SK-N-SH treated with all-trans-retinoic acid at 6 μM for 48 hours (cell line): ENCODE measurements at regions not wholly inside any gene's neighbourhood (a gene's known extent, or its start where the extent isn't known, plus 50 kb on each side); places are given as distances from the start of the nearest gene placed in this dataset.

Source experiments
- ATAC-seq: fragments of 200-7000 bp; cut with Tn5 transposase; 3 replicates; pipeline ENCODE4 v1.9.1; 2020; ENCODE audit warnings: mild to moderate bottlenecking, moderate library complexity
- ARNTL ChIP-seq: fragments of 450-650 bp; formaldehyde crosslinking; IDR thresholded peaks from 2 replicates; pipeline ENCODE4 v1.5.0; 2020; ENCODE audit warnings: low read depth, mild to moderate bottlenecking, moderate library complexity, borderline replicate concordance
- BACH2 ChIP-seq: fragments of 250-450 bp; sonication (Bioruptor Pico); IDR thresholded peaks from 2 replicates; pipeline ENCODE4 v1.9.0; 2021; ENCODE audit warnings: mild to moderate bottlenecking, borderline replicate concordance
- CREB5 ChIP-seq: fragments of 250-450 bp; sonication (Bioruptor Pico); IDR thresholded peaks from 2 replicates; pipeline ENCODE4 v1.5.1; 2020; ENCODE audit warnings: low read depth, mild to moderate bottlenecking, moderate library complexity
- CSDC2 ChIP-seq: fragments of 250-450 bp; sonication (Bioruptor Pico); IDR thresholded peaks from 2 replicates; pipeline ENCODE4 v1.5.0; 2020; ENCODE audit warnings: mild to moderate bottlenecking, moderate library complexity
- CSRNP3 ChIP-seq: fragments of 250-450 bp; sonication (Bioruptor Pico); IDR thresholded peaks from 2 replicates; pipeline ENCODE4 v1.5.1; 2021; ENCODE audit warnings: mild to moderate bottlenecking, moderate library complexity
- GLIS3 ChIP-seq: fragments of 250-450 bp; sonication (Bioruptor Pico); IDR thresholded peaks from 2 replicates; pipeline ENCODE4 v1.5.0; 2020; ENCODE audit warnings: mild to moderate bottlenecking, moderate library complexity
- OSR1 ChIP-seq: fragments of 250-450 bp; sonication (Bioruptor Pico); IDR thresholded peaks from 2 replicates; pipeline ENCODE4 v1.8.0; 2022; ENCODE audit warnings: moderate library complexity, mild to moderate bottlenecking, inconsistent platforms
- PATZ1 ChIP-seq: fragments of 250-450 bp; sonication (Bioruptor Pico); IDR thresholded peaks from 2 replicates; pipeline ENCODE4 v1.8.0; 2020; ENCODE audit warnings: mild to moderate bottlenecking, moderate library complexity, borderline replicate concordance
- POU6F1 ChIP-seq: fragments of 250-450 bp; sonication (Bioruptor Pico); IDR thresholded peaks from 2 replicates; pipeline ENCODE4 v1.8.0; 2021; ENCODE audit warnings: low read depth, mild to moderate bottlenecking, moderate library complexity, borderline replicate concordance
- PPARA ChIP-seq: fragments of 250-450 bp; sonication (Bioruptor Pico); IDR thresholded peaks from 2 replicates; pipeline ENCODE4 v1.5.0; 2020; ENCODE audit warnings: mild to moderate bottlenecking, borderline replicate concordance
- RARB ChIP-seq: fragments of 250-450 bp; sonication (Bioruptor Pico); IDR thresholded peaks from 2 replicates; pipeline ENCODE4 v1.8.0; 2021; ENCODE audit warnings: mild to moderate bottlenecking, moderate library complexity
- SNAI2 ChIP-seq: fragments of 250-450 bp; sonication (Bioruptor Pico); IDR thresholded peaks from 2 replicates; pipeline ENCODE4 v1.5.0; 2020; ENCODE audit warnings: mild to moderate bottlenecking, moderate library complexity
- TCF4 ChIP-seq: fragments of 250-450 bp; sonication (Bioruptor Pico); IDR thresholded peaks from 2 replicates; pipeline ENCODE4 v1.8.0; 2021; ENCODE audit warnings: mild to moderate bottlenecking, moderate library complexity, borderline replicate concordance
- TOX ChIP-seq: fragments of 250-450 bp; sonication (Bioruptor Pico); IDR thresholded peaks from 2 replicates; pipeline ENCODE4 v1.8.0; 2021; ENCODE audit warnings: mild to moderate bottlenecking, moderate library complexity, borderline replicate concordance
- ZC3H10 ChIP-seq: fragments of 250-450 bp; sonication (Bioruptor Pico); IDR thresholded peaks from 2 replicates; pipeline ENCODE4 v1.5.1; 2021; ENCODE audit warnings: mild to moderate bottlenecking, moderate library complexity
- ZFP3 ChIP-seq: fragments of 250-450 bp; sonication (Bioruptor Pico); IDR thresholded peaks from 2 replicates; pipeline ENCODE4 v1.5.0; 2020; ENCODE audit warnings: mild to moderate bottlenecking, moderate library complexity
- ZFP30 ChIP-seq: fragments of 450-650 bp; formaldehyde crosslinking; IDR thresholded peaks from 2 replicates; pipeline ENCODE4 v1.5.0; 2022; ENCODE audit warnings: mild to moderate bottlenecking, moderate library complexity
- ZNF565 ChIP-seq: fragments of 450-650 bp; formaldehyde crosslinking; conservative IDR thresholded peaks from 2 replicates; pipeline ENCODE4 v1.5.0; 2020; ENCODE audit warnings: low read depth, mild to moderate bottlenecking, moderate library complexity
- ZNF8 ChIP-seq: fragments of 450-650 bp; formaldehyde crosslinking; IDR thresholded peaks from 2 replicates; pipeline ENCODE4 v1.5.0; 2020; ENCODE audit warnings: mild to moderate bottlenecking, moderate library complexity
- TF ChIP-seq, protein P1 (sequence below): fragments of 250-450 bp; sonication (Bioruptor Pico); IDR thresholded peaks from 2 replicates; pipeline ENCODE4 v1.5.0; 2020; ENCODE audit warnings: mild to moderate bottlenecking, moderate library complexity

DNA sequence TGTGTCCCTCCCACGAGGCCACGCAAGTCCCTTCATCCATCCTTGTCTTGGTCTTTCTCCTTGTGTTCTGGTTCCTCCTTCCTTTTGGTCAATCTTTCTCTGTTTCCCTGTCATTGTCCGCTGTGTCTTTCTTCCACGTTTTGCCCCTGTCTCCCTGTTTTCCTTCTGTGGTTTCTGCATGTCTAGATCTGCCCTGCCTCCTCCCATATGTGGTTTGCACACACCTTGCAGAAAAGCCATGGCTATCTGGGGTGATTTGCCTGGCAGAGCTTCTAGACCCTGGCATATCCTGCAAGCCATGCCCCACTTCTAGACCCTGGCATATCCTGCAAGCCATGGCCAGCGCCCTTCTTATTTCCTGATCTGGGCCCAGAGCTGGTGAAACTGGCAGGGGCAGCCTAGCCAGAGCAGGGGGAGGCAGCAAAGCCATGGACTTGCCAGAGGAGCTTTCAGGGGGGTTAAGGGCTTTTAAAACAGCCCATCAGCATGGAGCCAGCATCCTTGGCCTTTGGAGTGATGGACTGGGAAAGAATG lies 131.6 kb upstream of the NECTIN1 start:
- TF ChIP-seq ZC3H10, result no peak
- TF ChIP-seq SNAI2 (CRISPR knock-in tag), result no peak
- no peak for TF ChIP-seq POU6F1 (CRISPR knock-in tag)
- TF ChIP-seq ZFP30 (CRISPR knock-in tag), result no peak
- no peak for TF ChIP-seq ZFP3 (CRISPR knock-in tag)
- TF ChIP-seq ZNF565 (CRISPR knock-in tag), result no peak
- TF ChIP-seq TOX (CRISPR knock-in tag), result no peak
- no peak for TF ChIP-seq GLIS3 (CRISPR knock-in tag)
- TF ChIP-seq ARNTL (CRISPR knock-in tag), result no peak
- no peak for TF ChIP-seq TCF4
- TF ChIP-seq RARB (CRISPR knock-in tag), result no peak
- TF ChIP-seq OSR1, result no peak
- no peak for TF ChIP-seq PATZ1 (CRISPR knock-in tag)
- TF ChIP-seq, all 23 proteins: peak for 0
- ATAC-seq, result no peak

- ATAC-seq, result no peak
- TF ChIP-seq BACH2 (CRISPR knock-in tag) (no peak), ZC3H10 (no peak), PPARA (no peak), ZFP3 (CRISPR knock-in tag) (no peak), ARNTL (CRISPR knock-in tag) (no peak), CREB5 (CRISPR knock-in tag) (no peak), PATZ1 (CRISPR knock-in tag) (no peak), CSRNP3 (no peak), CSDC2 (CRISPR knock-in tag) (no peak)
- TF ChIP-seq, protein P1, sequence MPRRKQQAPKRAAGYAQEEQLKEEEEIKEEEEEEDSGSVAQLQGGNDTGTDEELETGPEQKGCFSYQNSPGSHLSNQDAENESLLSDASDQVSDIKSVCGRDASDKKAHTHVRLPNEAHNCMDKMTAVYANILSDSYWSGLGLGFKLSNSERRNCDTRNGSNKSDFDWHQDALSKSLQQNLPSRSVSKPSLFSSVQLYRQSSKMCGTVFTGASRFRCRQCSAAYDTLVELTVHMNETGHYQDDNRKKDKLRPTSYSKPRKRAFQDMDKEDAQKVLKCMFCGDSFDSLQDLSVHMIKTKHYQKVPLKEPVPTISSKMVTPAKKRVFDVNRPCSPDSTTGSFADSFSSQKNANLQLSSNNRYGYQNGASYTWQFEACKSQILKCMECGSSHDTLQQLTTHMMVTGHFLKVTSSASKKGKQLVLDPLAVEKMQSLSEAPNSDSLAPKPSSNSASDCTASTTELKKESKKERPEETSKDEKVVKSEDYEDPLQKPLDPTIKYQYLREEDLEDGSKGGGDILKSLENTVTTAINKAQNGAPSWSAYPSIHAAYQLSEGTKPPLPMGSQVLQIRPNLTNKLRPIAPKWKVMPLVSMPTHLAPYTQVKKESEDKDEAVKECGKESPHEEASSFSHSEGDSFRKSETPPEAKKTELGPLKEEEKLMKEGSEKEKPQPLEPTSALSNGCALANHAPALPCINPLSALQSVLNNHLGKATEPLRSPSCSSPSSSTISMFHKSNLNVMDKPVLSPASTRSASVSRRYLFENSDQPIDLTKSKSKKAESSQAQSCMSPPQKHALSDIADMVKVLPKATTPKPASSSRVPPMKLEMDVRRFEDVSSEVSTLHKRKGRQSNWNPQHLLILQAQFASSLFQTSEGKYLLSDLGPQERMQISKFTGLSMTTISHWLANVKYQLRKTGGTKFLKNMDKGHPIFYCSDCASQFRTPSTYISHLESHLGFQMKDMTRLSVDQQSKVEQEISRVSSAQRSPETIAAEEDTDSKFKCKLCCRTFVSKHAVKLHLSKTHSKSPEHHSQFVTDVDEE (CRISPR knock-in tag), result no peak
Observed at GRCh38 chr11:119859684-119860083, 130.7 kb upstream of the NECTIN1 start.

DNA sequence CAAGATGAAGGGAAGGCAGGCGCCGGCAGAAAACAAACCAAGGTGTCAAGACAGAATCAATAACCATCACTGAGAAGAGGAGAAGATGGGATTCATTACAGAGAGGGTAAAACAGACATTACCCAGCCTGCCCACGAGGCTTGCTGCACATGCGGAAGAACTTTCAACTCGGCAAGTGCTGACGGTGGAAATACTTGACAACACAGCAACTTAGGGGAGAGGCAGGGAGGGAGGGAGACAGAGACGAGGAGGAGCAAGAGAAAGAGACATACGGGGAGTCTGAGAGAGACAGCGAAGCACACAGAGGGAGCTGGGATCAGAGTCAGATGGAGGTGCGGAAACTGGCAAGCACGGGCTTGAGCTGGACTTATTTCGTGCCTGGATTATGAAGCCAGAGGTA lies 129.3 kb upstream of the NECTIN1 start:
- no peak for ATAC-seq
- no peak for TF ChIP-seq OSR1
- TF ChIP-seq BACH2 (CRISPR knock-in tag), result no peak
- TF ChIP-seq, protein P1 (CRISPR knock-in tag), result no peak
- TF ChIP-seq CREB5 (CRISPR knock-in tag), result no peak
- TF ChIP-seq SNAI2 (CRISPR knock-in tag), result no peak
- no peak for TF ChIP-seq TOX (CRISPR knock-in tag)
- no peak for TF ChIP-seq TCF4
- TF ChIP-seq PPARA, result no peak
- no peak for TF ChIP-seq ZNF8 (CRISPR knock-in tag)
- no peak for TF ChIP-seq RARB (CRISPR knock-in tag)
